Glomerular visceral epithelial cell (primary cell): ENCODE measurements at regions not wholly inside any gene's neighbourhood (a gene's known extent, or its start where the extent isn't known, plus 50 kb on each side); places are given as distances from the start of the nearest gene placed in this dataset.

Experiments
- DNase-seq: peaks from one replicate; pipeline ENCODE4 v3.0.0-alpha.2; 2016; ENCODE audit errors: extremely low spot score

- no peak for DNase-seq
Measured at GRCh38 chr3:5428607-5429516, 241.4 kb downstream of the EDEM1 start.

GRCh38 chr3:5429517-5429890 lies 242.0 kb downstream of the EDEM1 start:
- no peak for DNase-seq

- no peak for DNase-seq
Measured at GRCh38 chr3:5430701-5431100, 243.2 kb downstream of the EDEM1 start.

GRCh38 chr3:5431146-5431545 lies 243.6 kb downstream of the EDEM1 start:
- DNase-seq = no peak

- no peak for DNase-seq
Measured at GRCh38 chr3:5431811-5432378, 244.4 kb downstream of the EDEM1 start.

GRCh38 chr3:5437296-5437782 lies 249.8 kb downstream of the EDEM1 start:
- no peak for DNase-seq

GRCh38 chr3:5437783-5438323 lies 250.3 kb downstream of the EDEM1 start:
- no peak for DNase-seq

- no peak for DNase-seq
Measured at GRCh38 chr3:5441401-5441800, 253.9 kb downstream of the EDEM1 start.

- DNase-seq = no peak
Measured at GRCh38 chr3:5442106-5442785, 254.7 kb downstream of the EDEM1 start.

GRCh38 chr3:5442786-5443138 lies 255.3 kb downstream of the EDEM1 start:
- DNase-seq = no peak

GRCh38 chr3:5444253-5444652 lies 256.7 kb downstream of the EDEM1 start:
- no peak for DNase-seq

GRCh38 chr3:5445676-5446201 lies 258.2 kb downstream of the EDEM1 start:
- no peak for DNase-seq

GRCh38 chr3:5448246-5448645 lies 260.7 kb downstream of the EDEM1 start:
- DNase-seq = no peak

GRCh38 chr3:5448816-5449215 lies 261.3 kb downstream of the EDEM1 start:
- DNase-seq = no peak

- DNase-seq = no peak
Measured at GRCh38 chr3:5456199-5456598, 268.7 kb downstream of the EDEM1 start.

- no peak for DNase-seq
Measured at GRCh38 chr3:5458526-5458925, 271.0 kb downstream of the EDEM1 start.

GRCh38 chr3:5462086-5462485 lies 274.6 kb downstream of the EDEM1 start:
- DNase-seq = no peak

- DNase-seq = no peak
Measured at GRCh38 chr3:5463991-5464390, 276.5 kb downstream of the EDEM1 start.

- no peak for DNase-seq
Measured at GRCh38 chr3:5464649-5465048, 277.1 kb downstream of the EDEM1 start.

- DNase-seq = no peak
Measured at GRCh38 chr3:5465183-5465582, 277.7 kb downstream of the EDEM1 start.

- DNase-seq = no peak
Measured at GRCh38 chr3:5466065-5466464, 278.6 kb downstream of the EDEM1 start.

GRCh38 chr3:5466717-5467116 lies 279.2 kb downstream of the EDEM1 start:
- DNase-seq = no peak
